ENCODE measurements at regions not wholly inside any gene's neighbourhood (a gene's known extent, or its start where the extent isn't known, plus 50 kb on each side); places are given as distances from the start of the nearest gene placed in this dataset.

DNA sequence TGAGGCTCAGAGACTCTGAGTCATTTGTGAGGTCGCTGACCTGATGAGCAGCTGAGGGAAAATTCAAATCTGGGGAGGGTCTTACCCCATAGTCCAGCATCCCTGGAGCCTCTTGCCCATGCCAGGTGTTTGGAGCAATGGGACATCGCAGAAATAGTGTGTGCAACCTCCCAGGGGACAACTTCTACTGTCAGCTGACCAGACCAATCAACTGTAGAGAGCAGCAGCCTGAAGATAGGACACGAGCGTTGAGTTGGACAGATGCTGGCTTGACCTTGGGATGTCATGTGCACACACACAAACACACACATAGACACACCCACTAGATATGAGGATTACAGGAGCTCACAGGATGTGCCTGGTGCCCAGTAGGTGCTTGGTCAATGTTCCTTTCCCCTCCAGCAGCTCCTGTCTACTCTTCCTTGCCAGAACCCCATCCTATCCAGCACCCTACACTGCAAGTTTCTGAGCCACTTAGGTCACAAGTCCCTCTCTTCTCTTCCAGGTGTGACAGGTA, 59.1 kb upstream of the MPEG1 start:
- FAIRE-seq (no peak), DNase-seq (ENCODE audit: low read depth) (no peak)
- H3K27ac Mint-ChIP-seq (ENCODE audit: unreplicated experiment), result no peak overlapping the region
- peaks cover 4% of the 10 kb centered on the region for H3K9me3 Mint-ChIP-seq (ENCODE audit: unreplicated experiment)
- Histone ChIP-seq H3K4me2 (ENCODE audit: low read length) (no peak overlapping the region), H3K27me3 (ENCODE audit: insufficient read depth, low read length) (no peaks in the 10 kb centered on the region), H2AFZ (ENCODE audit: low read depth, low read length) (no peak overlapping the region), H3K9me3 (ENCODE audit: insufficient read depth, low read depth, low read length) (no peaks in the 10 kb centered on the region), H3K79me2 (ENCODE audit: insufficient read depth, low read length) (no peaks in the 10 kb centered on the region), H4K20me1 (ENCODE audit: insufficient read depth, low read length) (no peaks in the 10 kb centered on the region), H3K4me1 (ENCODE audit: insufficient read depth, low read length) (no peaks in the 10 kb centered on the region), H3K36me3 (ENCODE audit: insufficient read depth, low read length) (no peaks in the 10 kb centered on the region), H3K9ac (ENCODE audit: low read length) (no peak overlapping the region), H3K27ac (ENCODE audit: low read depth, low read length) (no peak overlapping the region), H3K4me3 (ENCODE audit: insufficient read depth, low read depth, low read length) (no peak overlapping the region)
- H3K4me3 Mint-ChIP-seq (ENCODE audit: unreplicated experiment), result no peak overlapping the region
- no peak for TF ChIP-seq EZH2 (IDR thresholded peaks at IDR 0.05; ENCODE audit: insufficient read depth, low read length)
- TF ChIP-seq, protein P1, sequence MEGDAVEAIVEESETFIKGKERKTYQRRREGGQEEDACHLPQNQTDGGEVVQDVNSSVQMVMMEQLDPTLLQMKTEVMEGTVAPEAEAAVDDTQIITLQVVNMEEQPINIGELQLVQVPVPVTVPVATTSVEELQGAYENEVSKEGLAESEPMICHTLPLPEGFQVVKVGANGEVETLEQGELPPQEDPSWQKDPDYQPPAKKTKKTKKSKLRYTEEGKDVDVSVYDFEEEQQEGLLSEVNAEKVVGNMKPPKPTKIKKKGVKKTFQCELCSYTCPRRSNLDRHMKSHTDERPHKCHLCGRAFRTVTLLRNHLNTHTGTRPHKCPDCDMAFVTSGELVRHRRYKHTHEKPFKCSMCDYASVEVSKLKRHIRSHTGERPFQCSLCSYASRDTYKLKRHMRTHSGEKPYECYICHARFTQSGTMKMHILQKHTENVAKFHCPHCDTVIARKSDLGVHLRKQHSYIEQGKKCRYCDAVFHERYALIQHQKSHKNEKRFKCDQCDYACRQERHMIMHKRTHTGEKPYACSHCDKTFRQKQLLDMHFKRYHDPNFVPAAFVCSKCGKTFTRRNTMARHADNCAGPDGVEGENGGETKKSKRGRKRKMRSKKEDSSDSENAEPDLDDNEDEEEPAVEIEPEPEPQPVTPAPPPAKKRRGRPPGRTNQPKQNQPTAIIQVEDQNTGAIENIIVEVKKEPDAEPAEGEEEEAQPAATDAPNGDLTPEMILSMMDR (IDR thresholded peaks at IDR 0.05; ENCODE audit: insufficient read depth, low read depth, low read length), result no peak
- no peaks in the 10 kb centered on the region for H3K4me1 Mint-ChIP-seq (ENCODE audit: low read depth, unreplicated experiment)
- H3K27me3 Mint-ChIP-seq (ENCODE audit: low read depth, unreplicated experiment), result peaks cover 32% of the 10 kb centered on the region
- no peaks in the 10 kb centered on the region for H3K36me3 Mint-ChIP-seq (ENCODE audit: low read depth, unreplicated experiment)

DNA sequence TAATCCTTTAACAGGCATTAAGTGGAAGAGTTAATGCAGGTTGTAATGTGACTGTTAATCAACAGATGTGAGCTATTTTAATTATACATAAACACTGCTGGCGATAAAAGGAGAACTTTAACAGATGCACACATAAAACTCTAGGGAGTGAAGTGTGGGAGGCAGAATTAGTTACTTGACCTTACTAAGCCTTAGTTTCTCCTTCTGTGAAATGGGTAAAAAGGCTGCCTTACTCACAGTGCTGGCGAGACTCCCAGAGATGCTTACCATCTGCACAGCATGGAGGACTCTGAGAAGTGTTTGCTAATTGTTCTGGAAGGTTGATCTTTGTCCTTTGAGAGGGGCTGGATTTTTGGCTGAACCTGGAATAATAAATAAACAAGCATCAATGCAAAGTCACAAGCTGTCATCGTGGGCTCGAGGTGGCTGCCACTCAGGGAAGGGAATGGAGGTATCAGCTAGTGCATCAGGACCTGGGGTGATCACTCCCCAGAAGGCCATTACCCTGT, 58.6 kb upstream of the MPEG1 start:
- no peak overlapping the region for H3K9ac ChIP-seq (ENCODE audit: low read length)
- H3K4me3 ChIP-seq (ENCODE audit: insufficient read depth, low read depth, low read length), result no peak overlapping the region
- no peak for FAIRE-seq
- no peak overlapping the region for H2AFZ ChIP-seq (ENCODE audit: low read depth, low read length)
- H3K4me1 ChIP-seq (ENCODE audit: insufficient read depth, low read length), result no peaks in the 10 kb centered on the region
- H3K27me3 Mint-ChIP-seq (ENCODE audit: low read depth, unreplicated experiment), result peaks cover 32% of the 10 kb centered on the region
- no peaks in the 10 kb centered on the region for H4K20me1 ChIP-seq (ENCODE audit: insufficient read depth, low read length)
- peaks cover 4% of the 10 kb centered on the region for H3K9me3 Mint-ChIP-seq (ENCODE audit: unreplicated experiment)
- H3K27me3 ChIP-seq (ENCODE audit: insufficient read depth, low read length), result no peaks in the 10 kb centered on the region
- no peaks in the 10 kb centered on the region for H3K4me1 Mint-ChIP-seq (ENCODE audit: low read depth, unreplicated experiment)
- no peak for DNase-seq (ENCODE audit: low read depth)
- no peaks in the 10 kb centered on the region for H3K9me3 ChIP-seq (ENCODE audit: insufficient read depth, low read depth, low read length)
- H3K4me2 ChIP-seq (ENCODE audit: low read length), result no peak overlapping the region
- no peak for TF ChIP-seq EZH2 (IDR thresholded peaks at IDR 0.05; ENCODE audit: insufficient read depth, low read length)
- TF ChIP-seq, protein P1 (IDR thresholded peaks at IDR 0.05; ENCODE audit: insufficient read depth, low read depth, low read length), result no peak
- H3K27ac ChIP-seq (ENCODE audit: low read depth, low read length), result no peak overlapping the region
- H3K36me3 ChIP-seq (ENCODE audit: insufficient read depth, low read length), result no peaks in the 10 kb centered on the region
- H3K36me3 Mint-ChIP-seq (ENCODE audit: low read depth, unreplicated experiment), result no peaks in the 10 kb centered on the region
- H3K27ac Mint-ChIP-seq (ENCODE audit: unreplicated experiment), result no peak overlapping the region
- H3K4me3 Mint-ChIP-seq (ENCODE audit: unreplicated experiment), result no peak overlapping the region
- no peaks in the 10 kb centered on the region for H3K79me2 ChIP-seq (ENCODE audit: insufficient read depth, low read length)

DNA sequence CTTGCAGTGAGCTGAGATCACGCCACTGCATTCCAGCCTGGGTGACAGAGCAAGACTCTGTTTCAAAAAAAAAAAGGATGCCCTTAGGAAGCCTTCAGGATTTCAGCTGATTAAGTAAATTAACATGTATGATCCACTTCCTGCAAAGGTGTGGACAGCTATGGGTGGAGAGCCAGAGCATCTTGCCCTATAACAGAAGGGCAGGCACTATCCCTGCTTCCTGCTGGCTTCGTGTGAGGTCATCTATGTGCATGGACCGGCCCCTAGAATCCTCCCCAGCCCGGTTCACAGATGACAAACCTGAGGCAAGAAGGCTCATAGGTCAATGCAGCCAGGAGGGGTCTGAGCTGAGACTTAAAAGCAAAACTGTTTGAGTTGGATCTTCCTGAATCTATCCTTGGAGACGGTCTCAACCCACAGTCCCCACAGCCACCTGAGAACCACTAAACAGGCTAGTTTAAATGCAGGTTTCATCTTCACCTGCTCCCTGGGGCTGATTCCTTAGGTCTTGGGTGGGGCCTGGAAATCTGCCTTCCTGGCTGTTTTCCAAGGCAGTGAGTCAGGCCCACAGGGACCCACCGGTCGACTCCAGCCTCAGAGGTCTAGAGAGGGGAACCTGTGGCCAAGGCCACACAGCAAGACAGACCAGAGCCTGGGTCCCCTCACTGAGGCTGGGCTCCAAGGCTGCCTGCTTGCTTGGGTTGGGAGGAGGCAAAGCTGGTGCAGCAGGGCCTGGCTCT, 55.2 kb upstream of the MPEG1 start:
- Mint-ChIP-seq H3K4me1 (ENCODE audit: low read depth, unreplicated experiment) (no peaks in the 10 kb centered on the region), H3K9me3 (ENCODE audit: unreplicated experiment) (no peaks in the 10 kb centered on the region), H3K4me3 (ENCODE audit: unreplicated experiment) (no peak overlapping the region), H3K27me3 (ENCODE audit: low read depth, unreplicated experiment) (peaks cover 22% of the 10 kb centered on the region), H3K36me3 (ENCODE audit: low read depth, unreplicated experiment) (no peaks in the 10 kb centered on the region), H3K27ac (ENCODE audit: unreplicated experiment) (no peak overlapping the region)
- H3K4me3 ChIP-seq (ENCODE audit: insufficient read depth, low read depth, low read length), result no peak overlapping the region
- H3K9me3 ChIP-seq (ENCODE audit: insufficient read depth, low read depth, low read length), result no peaks in the 10 kb centered on the region
- no peaks in the 10 kb centered on the region for H3K4me1 ChIP-seq (ENCODE audit: insufficient read depth, low read length)
- H3K4me2 ChIP-seq (ENCODE audit: low read length), result no peak overlapping the region
- no peaks in the 10 kb centered on the region for H3K79me2 ChIP-seq (ENCODE audit: insufficient read depth, low read length)
- TF ChIP-seq EZH2 (IDR thresholded peaks at IDR 0.05; ENCODE audit: insufficient read depth, low read length), result no peak
- TF ChIP-seq, protein P1 (IDR thresholded peaks at IDR 0.05; ENCODE audit: insufficient read depth, low read depth, low read length), result no peak
- no peaks in the 10 kb centered on the region for H3K27me3 ChIP-seq (ENCODE audit: insufficient read depth, low read length)
- H2AFZ ChIP-seq (ENCODE audit: low read depth, low read length), result no peak overlapping the region
- FAIRE-seq (no peak), DNase-seq (ENCODE audit: low read depth) (no peak)
- no peaks in the 10 kb centered on the region for H4K20me1 ChIP-seq (ENCODE audit: insufficient read depth, low read length)
- H3K9ac ChIP-seq (ENCODE audit: low read length), result no peak overlapping the region
- H3K27ac ChIP-seq (ENCODE audit: low read depth, low read length), result no peak overlapping the region
- no peaks in the 10 kb centered on the region for H3K36me3 ChIP-seq (ENCODE audit: insufficient read depth, low read length)
